ENCODE measurements at regions not wholly inside any gene's neighbourhood (a gene's known extent, or its start where the extent isn't known, plus 50 kb on each side); places are given as distances from the start of the nearest gene placed in this dataset.

- TF ChIP-seq POLR2A (IDR thresholded peaks at IDR 0.05) (no peak), EP300 (IDR thresholded peaks at IDR 0.05) (no peak)
- TF ChIP-seq, protein P1, sequence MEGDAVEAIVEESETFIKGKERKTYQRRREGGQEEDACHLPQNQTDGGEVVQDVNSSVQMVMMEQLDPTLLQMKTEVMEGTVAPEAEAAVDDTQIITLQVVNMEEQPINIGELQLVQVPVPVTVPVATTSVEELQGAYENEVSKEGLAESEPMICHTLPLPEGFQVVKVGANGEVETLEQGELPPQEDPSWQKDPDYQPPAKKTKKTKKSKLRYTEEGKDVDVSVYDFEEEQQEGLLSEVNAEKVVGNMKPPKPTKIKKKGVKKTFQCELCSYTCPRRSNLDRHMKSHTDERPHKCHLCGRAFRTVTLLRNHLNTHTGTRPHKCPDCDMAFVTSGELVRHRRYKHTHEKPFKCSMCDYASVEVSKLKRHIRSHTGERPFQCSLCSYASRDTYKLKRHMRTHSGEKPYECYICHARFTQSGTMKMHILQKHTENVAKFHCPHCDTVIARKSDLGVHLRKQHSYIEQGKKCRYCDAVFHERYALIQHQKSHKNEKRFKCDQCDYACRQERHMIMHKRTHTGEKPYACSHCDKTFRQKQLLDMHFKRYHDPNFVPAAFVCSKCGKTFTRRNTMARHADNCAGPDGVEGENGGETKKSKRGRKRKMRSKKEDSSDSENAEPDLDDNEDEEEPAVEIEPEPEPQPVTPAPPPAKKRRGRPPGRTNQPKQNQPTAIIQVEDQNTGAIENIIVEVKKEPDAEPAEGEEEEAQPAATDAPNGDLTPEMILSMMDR (IDR thresholded peaks at IDR 0.05), result no peak
These were observed 89.9 kb upstream of the ADAMTS2 start for GRCh38 chr5:179435181-179435580.

Measured in stomach (tissue), 4 donors.